ENCODE measurements at regions not wholly inside any gene's neighbourhood (a gene's known extent, or its start where the extent isn't known, plus 50 kb on each side); places are given as distances from the start of the nearest gene placed in this dataset.

DNA sequence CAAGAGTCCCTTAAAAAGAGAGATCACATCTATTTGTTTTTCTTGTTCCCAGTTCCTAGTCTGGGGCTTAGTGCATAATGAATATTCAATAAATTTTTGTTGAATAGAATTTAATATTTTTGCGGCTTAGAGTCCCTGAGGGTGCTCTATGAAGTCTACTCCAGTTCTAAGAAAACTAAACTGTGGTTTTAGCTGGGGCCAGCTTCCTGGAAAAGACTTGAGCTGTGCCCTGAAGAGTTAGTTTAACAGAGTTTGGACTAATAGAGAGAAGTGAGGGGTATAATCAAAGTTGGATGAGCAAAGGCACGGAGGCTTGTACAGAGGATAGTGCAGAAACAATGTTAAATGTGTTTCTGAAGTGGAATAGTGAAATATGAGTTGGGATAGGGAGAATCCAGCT, 168.9 kb downstream of the FASLG start:
- TF ChIP-seq SPI1 (IDR thresholded peaks at IDR 0.05; ENCODE audit: borderline replicate concordance, low read depth) (no peak), GABPA (IDR thresholded peaks at IDR 0.05; ENCODE audit: low read depth) (no peak), POLR2AphosphoS5 (IDR thresholded peaks at IDR 0.05; ENCODE audit: low read depth) (no peak), REST (IDR thresholded peaks at IDR 0.05; ENCODE audit: insufficient replicate concordance, low read depth) (no peak)
- TF ChIP-seq, protein P1, sequence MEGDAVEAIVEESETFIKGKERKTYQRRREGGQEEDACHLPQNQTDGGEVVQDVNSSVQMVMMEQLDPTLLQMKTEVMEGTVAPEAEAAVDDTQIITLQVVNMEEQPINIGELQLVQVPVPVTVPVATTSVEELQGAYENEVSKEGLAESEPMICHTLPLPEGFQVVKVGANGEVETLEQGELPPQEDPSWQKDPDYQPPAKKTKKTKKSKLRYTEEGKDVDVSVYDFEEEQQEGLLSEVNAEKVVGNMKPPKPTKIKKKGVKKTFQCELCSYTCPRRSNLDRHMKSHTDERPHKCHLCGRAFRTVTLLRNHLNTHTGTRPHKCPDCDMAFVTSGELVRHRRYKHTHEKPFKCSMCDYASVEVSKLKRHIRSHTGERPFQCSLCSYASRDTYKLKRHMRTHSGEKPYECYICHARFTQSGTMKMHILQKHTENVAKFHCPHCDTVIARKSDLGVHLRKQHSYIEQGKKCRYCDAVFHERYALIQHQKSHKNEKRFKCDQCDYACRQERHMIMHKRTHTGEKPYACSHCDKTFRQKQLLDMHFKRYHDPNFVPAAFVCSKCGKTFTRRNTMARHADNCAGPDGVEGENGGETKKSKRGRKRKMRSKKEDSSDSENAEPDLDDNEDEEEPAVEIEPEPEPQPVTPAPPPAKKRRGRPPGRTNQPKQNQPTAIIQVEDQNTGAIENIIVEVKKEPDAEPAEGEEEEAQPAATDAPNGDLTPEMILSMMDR (IDR thresholded peaks at IDR 0.05; ENCODE audit: insufficient read depth, low read length), result no peak
- Histone ChIP-seq H3K27ac (replicated peaks) (no peak overlapping the region), H3K4me3 (replicated peaks; ENCODE audit: insufficient read depth, low read length) (no peak overlapping the region), H3K27me3 (ENCODE audit: insufficient read depth, poor library complexity, severe bottlenecking) (no peaks in the 10 kb centered on the region)
- DNase-seq (ENCODE audit: low read depth in 1 of 2, low spot score in 1 of 2), result no peak

GRCh38 chr1:172832006-172832725, 173.3 kb downstream of the FASLG start:
- Histone ChIP-seq H3K27ac (replicated peaks) (no peak overlapping the region), H3K27me3 (ENCODE audit: insufficient read depth, poor library complexity, severe bottlenecking) (no peaks in the 10 kb centered on the region), H3K4me3 (replicated peaks; ENCODE audit: insufficient read depth, low read length) (no peak overlapping the region)
- TF ChIP-seq GABPA (IDR thresholded peaks at IDR 0.05; ENCODE audit: low read depth) (no peak), SPI1 (IDR thresholded peaks at IDR 0.05; ENCODE audit: borderline replicate concordance, low read depth) (no peak), REST (IDR thresholded peaks at IDR 0.05; ENCODE audit: insufficient replicate concordance, low read depth) (no peak), POLR2AphosphoS5 (IDR thresholded peaks at IDR 0.05; ENCODE audit: low read depth) (no peak)
- TF ChIP-seq, protein P1 (IDR thresholded peaks at IDR 0.05; ENCODE audit: insufficient read depth, low read length), result no peak
- no peak for DNase-seq (ENCODE audit: low read depth in 1 of 2, low spot score in 1 of 2)

GRCh38 chr1:172833954-172834353, 175.1 kb downstream of the FASLG start:
- TF ChIP-seq POLR2AphosphoS5 (IDR thresholded peaks at IDR 0.05; ENCODE audit: low read depth), result no peak
- no peak for TF ChIP-seq SPI1 (IDR thresholded peaks at IDR 0.05; ENCODE audit: borderline replicate concordance, low read depth)
- TF ChIP-seq REST (IDR thresholded peaks at IDR 0.05; ENCODE audit: insufficient replicate concordance, low read depth), result no peak
- no peak for TF ChIP-seq GABPA (IDR thresholded peaks at IDR 0.05; ENCODE audit: low read depth)
- TF ChIP-seq, protein P1 (IDR thresholded peaks at IDR 0.05; ENCODE audit: insufficient read depth, low read length), result no peak
- H3K4me3 ChIP-seq (replicated peaks; ENCODE audit: insufficient read depth, low read length), result no peak overlapping the region
- DNase-seq (ENCODE audit: low read depth in 1 of 2, low spot score in 1 of 2), result no peak
- no peaks in the 10 kb centered on the region for H3K27me3 ChIP-seq (ENCODE audit: insufficient read depth, poor library complexity, severe bottlenecking)
- H3K27ac ChIP-seq (replicated peaks), result no peak overlapping the region
